ENCODE measurements at regions not wholly inside any gene's neighbourhood (a gene's known extent, or its start where the extent isn't known, plus 50 kb on each side); places are given as distances from the start of the nearest gene placed in this dataset.

- no peak for TF ChIP-seq CTCF (conservative IDR thresholded peaks at IDR 0.05; ENCODE audit: low read depth)
- CTCF ChIA-PET: no interaction called here
- POLR2A ChIA-PET (ENCODE audit: low non-redundant PET): no interaction called here
- H3K27ac ChIP-seq: no peak overlapping the region
- no peak for DNase-seq (ENCODE audit: low spot score)
Observed at GRCh38 chrX:93598076-93598475, 75.3 kb downstream of the NAP1L3 start.

- DNase-seq (ENCODE audit: low spot score): no peak
- POLR2A ChIA-PET (ENCODE audit: low non-redundant PET): no interaction called here
Observed at GRCh38 chrX:93594780-93595179, 78.6 kb downstream of the NAP1L3 start.

GRCh38 chrX:93593966-93594365, 79.4 kb downstream of the NAP1L3 start:
- no peak for DNase-seq (ENCODE audit: low spot score)
- POLR2A ChIA-PET (ENCODE audit: low non-redundant PET): no interaction called here
- CTCF ChIA-PET: no interaction called here
- no peak for TF ChIP-seq CTCF (conservative IDR thresholded peaks at IDR 0.05; ENCODE audit: low read depth)
- no peak overlapping the region for H3K27ac ChIP-seq

More at GRCh38 chrX:93594780-93595179, 78.6 kb downstream of the NAP1L3 start:
- TF ChIP-seq CTCF (conservative IDR thresholded peaks at IDR 0.05; ENCODE audit: low read depth): no peak
- H3K27ac ChIP-seq: no peak overlapping the region
- CTCF ChIA-PET: no interaction called here

- DNase-seq (ENCODE audit: low spot score): no peak
- POLR2A ChIA-PET (ENCODE audit: low non-redundant PET): no interaction called here
- TF ChIP-seq CTCF (conservative IDR thresholded peaks at IDR 0.05; ENCODE audit: low read depth): no peak
- CTCF ChIA-PET: no interaction called here
- H3K27ac ChIP-seq: no peak overlapping the region
Observed at GRCh38 chrX:93591398-93591797, 82.0 kb downstream of the NAP1L3 start.

- peak; percentile 10 for DNase-seq (ENCODE audit: low spot score)
- CTCF ChIA-PET: no interaction called here
- TF ChIP-seq CTCF (conservative IDR thresholded peaks at IDR 0.05; ENCODE audit: low read depth): no peak
- no peak overlapping the region for H3K27ac ChIP-seq
- POLR2A ChIA-PET (ENCODE audit: low non-redundant PET): no interaction called here
Observed at GRCh38 chrX:93585661-93586060, 87.7 kb downstream of the NAP1L3 start.

- H3K27ac ChIP-seq: no peak overlapping the region
- no peak for TF ChIP-seq CTCF (conservative IDR thresholded peaks at IDR 0.05; ENCODE audit: low read depth)
- ChIA-PET POLR2A (ENCODE audit: low non-redundant PET) (no interaction called here), CTCF (interaction anchor here (0.6 kb wide), 1 partner anchor 233 kb away, joined by 3 read pairs; no protein-coding TSS in a partner anchor)
- no peak for DNase-seq (ENCODE audit: low spot score)
Observed at GRCh38 chrX:93580634-93581033, 92.7 kb downstream of the NAP1L3 start.

- H3K27ac ChIP-seq: no peak overlapping the region
- TF ChIP-seq CTCF (conservative IDR thresholded peaks at IDR 0.05; ENCODE audit: low read depth): 0 out of 2 replicates have a peak, but pooled peaks have one; percentile 19
- peak; percentile 0 for DNase-seq (ENCODE audit: low spot score)
- POLR2A ChIA-PET (ENCODE audit: low non-redundant PET): no interaction called here
- CTCF ChIA-PET: interaction anchor here (0.6 to 1.4 kb wide), 5 partner anchors 11 to 1291 kb away, joined by 3 to 4 read pairs (median 4); no protein-coding TSS in a partner anchor
Observed at GRCh38 chrX:93538575-93538974, 134.8 kb downstream of the NAP1L3 start.

Data from RWPE1 (cell line).